ENCODE measurements at regions not wholly inside any gene's neighbourhood (a gene's known extent, or its start where the extent isn't known, plus 50 kb on each side); places are given as distances from the start of the nearest gene placed in this dataset.

- FAIRE-seq: no peak
These were observed 182.8 kb downstream of the RBM43 start for GRCh38 chr2:151078889-151079288.

GRCh38 chr2:151071906-151072305, 189.8 kb downstream of the RBM43 start:
- FAIRE-seq: no peak

GRCh38 chr2:151071382-151071781, 190.3 kb downstream of the RBM43 start:
- no peak for FAIRE-seq

DNA sequence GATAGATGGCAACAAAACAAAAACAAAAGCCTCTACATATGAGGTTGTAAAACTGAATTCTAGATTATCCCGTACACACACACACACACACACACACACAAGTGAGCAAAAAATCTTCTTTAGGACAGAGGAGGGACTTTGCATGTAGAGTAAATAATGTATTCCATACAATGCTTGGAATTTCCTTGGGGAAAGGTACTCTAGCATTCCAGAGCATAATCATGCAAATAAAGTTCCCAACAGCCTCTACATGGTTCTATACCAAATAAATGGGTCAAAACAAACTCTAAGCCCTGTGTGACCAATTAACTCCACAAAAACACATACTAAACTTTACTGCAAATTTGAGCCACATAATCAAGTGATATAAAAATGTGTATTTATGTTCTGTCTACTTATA, 191.4 kb downstream of the RBM43 start:
- no peak for FAIRE-seq

DNA sequence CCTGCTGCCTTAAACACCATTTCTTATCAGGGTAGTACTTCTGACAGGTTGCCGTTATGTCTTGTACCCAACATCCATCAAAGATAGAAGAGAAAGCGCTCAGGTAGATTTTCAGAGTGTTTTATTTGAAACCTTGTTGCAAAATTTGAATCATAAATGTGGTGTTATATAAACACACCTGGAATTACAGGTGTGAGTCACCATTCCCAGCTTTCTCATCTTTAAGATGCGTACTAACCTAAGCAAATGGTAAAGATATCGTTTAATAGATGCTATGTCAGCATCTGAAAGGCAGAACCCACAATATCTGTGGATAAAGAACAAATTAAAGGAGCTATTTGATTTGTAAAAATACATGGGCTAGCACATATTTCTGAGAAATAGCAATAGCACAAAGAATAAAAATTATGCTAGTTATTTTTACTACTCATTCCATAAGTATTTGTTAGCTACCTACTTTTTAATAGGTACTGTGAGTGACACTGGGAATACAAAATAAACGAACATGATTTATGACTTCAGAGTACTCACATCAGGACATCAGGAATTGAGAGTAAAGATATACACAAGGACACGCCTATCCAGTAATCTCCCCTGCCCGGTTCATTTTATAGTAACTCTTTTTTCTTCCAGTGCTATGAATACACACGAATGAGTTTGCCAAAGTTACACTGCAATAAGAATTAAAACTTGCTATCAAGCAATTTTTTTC, 193.8 kb downstream of the RBM43 start:
- FAIRE-seq: no peak

DNA sequence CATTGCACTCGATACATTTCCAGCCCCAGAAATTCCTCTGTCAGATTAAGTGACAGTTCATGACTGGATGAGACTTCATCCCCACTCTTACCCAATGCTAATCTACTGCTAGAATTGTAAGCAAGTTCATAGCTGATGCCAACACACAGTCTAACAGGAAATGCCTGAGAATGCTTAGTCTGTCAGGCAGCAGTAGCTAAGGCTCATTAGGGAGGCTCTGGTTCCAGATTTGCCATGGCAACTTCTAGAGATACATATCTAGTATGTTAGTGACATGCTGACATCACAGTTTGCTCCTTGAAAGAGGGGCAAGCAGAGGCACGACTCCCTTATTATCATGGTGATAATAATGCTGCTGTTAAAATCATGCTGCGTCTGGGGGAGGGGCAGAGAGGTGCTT, 198.4 kb downstream of the RBM43 start:
- no peak for FAIRE-seq

- FAIRE-seq: no peak
These were observed 201.4 kb downstream of the RBM43 start for GRCh38 chr2:151060287-151060686.

DNA sequence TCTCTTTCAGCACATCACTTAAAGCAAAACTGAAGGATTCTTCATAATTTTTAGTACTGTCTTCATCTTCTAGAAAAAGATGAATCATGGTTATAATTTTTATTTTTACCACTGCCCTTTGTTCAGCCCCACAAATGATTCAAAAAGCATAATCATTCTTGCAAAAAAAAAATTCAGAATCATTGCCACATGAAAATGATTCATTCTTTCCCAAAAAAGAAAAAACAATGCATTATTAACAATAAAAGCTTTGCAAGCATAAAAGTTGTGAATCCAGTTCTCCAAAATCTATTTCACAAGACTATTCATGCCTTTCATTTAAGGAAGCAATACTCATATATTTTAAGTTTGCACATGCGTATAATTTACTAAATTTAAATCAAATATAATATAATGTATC, 204.8 kb downstream of the RBM43 start:
- no peak for FAIRE-seq

GRCh38 chr2:151053661-151053990, 208.0 kb downstream of the RBM43 start:
- no peak for FAIRE-seq

DNA sequence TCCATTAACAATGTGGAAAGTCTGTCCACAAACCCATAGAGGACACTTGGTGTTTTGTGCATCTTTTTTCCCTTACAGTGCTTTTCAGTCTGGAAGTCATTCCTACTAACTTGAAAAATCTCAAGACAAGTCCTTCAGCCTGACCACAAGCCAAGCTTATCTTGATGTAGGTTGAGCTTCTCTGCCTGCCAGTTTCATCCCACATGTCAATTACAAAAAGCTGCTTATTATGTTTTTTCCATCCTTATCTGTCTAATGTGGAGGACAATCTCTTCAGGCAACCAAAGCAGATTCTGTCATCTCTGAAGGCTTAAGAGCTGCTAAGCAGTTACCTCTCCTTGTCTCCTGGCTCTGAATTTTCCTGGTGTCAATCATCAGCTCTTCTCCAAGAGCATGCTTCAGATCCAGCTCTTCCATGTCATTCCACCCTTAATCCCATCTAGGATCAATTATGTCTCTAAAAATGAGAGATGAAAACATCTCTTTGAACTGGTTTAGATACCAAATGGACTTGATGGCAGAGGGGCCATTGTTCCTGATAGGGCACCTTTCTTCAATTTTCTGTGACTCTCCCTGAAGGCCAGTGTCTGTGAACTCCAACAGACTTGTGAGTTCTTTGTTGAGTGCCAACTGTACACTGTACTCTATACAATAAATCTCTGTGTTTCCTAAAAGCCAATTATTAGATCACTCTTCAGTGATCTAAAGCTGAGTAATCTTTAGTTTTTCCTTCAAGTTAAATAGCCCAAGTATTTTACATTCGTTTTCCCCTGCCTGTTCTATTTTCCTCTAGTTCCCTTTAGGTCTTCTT, 208.6 kb downstream of the RBM43 start:
- FAIRE-seq: no peak

GRCh38 chr2:151051574-151052220, 210.0 kb downstream of the RBM43 start:
- FAIRE-seq: peak; percentile 74

DNA sequence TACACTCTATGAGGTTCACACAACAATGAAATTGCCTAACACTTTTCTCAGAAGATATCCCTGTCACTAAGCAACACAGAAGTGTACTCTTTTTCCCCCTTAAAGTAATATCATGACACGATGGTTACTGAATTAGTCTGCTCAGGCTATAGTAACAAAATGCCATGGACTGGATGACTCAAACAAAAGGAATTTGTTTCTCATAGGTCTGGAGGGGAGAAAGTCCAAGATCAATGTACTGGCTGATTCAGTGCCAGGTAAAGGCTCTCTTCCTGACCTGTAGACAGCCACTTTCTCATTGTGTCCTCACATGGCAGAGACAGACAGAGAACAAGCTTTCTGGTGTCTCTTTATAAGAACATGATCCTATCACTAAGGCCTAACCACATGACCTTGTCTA, 211.9 kb downstream of the RBM43 start:
- FAIRE-seq: no peak

- FAIRE-seq: no peak
These were observed 213.2 kb downstream of the RBM43 start for GRCh38 chr2:151048331-151049054.

DNA sequence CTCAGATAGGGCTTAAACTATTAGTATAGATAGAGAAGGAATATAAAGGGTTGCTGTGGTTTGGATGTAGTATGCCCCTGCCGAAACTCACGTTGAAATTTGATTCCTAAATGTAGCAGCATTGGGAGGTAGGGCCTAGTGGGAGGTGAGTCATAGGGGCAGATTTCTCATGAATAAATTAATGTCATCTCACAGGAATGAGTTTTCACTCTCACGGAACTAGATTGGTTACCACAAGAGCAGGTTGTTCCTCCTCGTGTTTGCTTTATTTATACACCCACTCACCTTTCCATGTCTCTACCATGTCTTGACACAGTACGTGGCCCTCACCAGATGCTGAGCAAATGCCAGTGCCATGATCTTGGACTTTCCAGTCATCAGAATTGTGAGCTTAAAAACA, 218.2 kb downstream of the RBM43 start:
- FAIRE-seq: no peak

DNA sequence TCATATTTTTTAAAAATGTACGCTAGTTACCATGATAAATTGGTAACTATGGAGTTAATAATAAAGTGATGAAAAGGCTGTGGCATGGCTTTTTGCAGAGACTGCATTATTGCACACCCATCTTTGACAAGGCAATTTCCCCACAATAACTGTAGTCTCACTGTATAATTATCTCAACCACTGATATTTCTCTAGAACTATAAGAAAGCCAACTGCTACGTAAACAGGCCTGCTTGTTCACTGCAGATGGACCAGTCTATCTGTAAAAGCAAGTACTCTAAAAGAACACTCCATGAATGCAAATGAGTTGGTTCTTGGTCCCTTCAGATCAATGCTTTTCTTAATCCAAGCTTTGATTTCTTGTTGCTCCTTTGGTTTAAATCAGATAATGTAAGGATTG, 218.7 kb downstream of the RBM43 start:
- FAIRE-seq: no peak

DNA sequence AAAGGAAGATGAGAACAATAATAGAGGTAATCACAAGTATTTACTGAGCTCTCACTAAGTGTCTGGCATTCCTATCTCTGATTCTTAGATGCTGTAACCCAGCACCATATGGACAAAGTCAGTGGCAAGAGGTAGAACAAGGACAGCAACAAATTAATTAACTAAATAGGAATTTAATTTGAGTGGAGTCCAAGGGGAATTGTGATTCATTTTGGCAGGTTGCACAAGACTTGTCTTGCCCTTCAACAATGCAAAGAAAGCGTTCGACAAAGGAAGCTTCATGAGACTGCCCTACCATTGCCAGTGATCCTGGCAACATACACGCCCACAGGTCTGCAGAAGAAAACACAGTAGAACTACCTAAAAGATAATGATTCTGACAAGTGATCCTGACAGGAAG, 221.6 kb downstream of the RBM43 start:
- FAIRE-seq: no peak

DNA sequence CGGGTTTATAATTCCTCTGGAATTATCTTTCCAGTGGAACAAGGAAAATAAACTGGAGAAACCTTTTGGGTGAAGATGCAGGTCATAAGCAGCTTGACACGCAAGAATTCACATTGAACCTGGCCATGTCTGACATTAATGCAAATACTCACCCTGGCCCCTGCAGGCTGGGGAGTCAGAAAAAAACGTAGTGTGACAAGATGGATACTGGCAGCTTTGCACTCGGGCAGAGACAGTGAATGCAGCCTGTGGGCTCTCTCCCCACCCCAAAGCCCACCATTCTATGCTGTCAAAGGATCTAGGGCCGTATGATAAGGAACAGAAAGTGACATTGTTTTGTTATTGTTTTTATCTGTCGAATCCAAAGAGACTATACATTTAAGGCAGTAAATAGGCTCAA, 223.1 kb downstream of the RBM43 start:
- no peak for FAIRE-seq

- FAIRE-seq: no peak
These were observed 224.2 kb downstream of the RBM43 start for GRCh38 chr2:151037434-151037833.

GRCh38 chr2:151033271-151034248, 228.1 kb downstream of the RBM43 start:
- FAIRE-seq: no peak

- no peak for FAIRE-seq
These were observed 228.9 kb downstream of the RBM43 start for GRCh38 chr2:151032741-151033191.

DNA sequence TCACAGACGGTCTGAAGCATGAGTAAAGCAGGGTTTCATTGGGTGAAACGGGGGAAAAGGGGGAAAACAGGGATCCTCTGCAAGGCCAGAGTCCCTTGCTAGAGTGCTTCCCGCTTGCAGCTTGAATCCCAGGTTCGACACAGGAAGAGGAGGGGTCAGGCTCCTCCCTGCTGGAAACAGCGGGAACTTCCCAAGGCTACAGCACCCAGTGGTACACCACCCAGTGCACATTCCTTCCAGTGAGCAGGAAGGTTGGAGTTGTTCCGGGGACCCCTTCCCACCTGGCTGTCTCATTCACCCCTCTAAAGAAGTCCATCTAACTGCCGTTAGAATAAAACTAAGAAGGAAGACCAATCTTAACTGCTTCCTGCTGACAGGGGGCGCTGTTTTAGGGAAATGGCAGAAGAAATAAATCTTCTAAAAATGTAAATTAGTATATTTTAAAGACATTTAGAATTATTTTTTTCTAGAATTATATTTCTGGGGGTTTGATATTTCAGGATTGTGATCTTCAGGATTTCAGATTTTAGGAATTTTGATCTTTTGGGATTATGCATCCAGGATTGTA, 230.9 kb downstream of the RBM43 start:
- no peak for FAIRE-seq
